ENCODE measurements at regions not wholly inside any gene's neighbourhood (a gene's known extent, or its start where the extent isn't known, plus 50 kb on each side); places are given as distances from the start of the nearest gene placed in this dataset.

DNA sequence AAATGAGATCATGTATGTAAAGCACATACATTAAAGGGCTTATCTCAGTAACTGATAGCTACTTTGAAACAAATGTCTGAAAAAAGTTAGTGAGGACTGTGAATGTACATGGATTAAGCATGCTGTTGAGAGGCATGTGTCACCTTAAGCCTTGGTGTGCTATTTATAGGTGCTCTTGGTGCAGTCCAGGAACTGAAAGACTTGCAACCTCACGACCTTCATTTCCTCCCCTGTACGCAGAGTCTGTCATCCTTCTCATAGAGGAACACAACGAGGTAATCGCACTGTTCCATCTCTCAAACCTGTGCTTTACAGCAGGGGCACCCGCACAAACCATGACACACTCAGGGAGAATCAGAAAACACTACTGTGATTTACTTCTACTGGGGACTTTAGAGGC lies 65.6 kb downstream of the UFM1 start:
- intact Hi-C loops (cut with DNase I), result no loop called here
- TF ChIP-seq, protein P1, sequence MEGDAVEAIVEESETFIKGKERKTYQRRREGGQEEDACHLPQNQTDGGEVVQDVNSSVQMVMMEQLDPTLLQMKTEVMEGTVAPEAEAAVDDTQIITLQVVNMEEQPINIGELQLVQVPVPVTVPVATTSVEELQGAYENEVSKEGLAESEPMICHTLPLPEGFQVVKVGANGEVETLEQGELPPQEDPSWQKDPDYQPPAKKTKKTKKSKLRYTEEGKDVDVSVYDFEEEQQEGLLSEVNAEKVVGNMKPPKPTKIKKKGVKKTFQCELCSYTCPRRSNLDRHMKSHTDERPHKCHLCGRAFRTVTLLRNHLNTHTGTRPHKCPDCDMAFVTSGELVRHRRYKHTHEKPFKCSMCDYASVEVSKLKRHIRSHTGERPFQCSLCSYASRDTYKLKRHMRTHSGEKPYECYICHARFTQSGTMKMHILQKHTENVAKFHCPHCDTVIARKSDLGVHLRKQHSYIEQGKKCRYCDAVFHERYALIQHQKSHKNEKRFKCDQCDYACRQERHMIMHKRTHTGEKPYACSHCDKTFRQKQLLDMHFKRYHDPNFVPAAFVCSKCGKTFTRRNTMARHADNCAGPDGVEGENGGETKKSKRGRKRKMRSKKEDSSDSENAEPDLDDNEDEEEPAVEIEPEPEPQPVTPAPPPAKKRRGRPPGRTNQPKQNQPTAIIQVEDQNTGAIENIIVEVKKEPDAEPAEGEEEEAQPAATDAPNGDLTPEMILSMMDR (IDR thresholded peaks at IDR 0.05), result no peak
- no peak for DNase-seq
- Histone ChIP-seq H3K36me3 (no peaks in the 10 kb centered on the region), H3K27me3 (no peaks in the 10 kb centered on the region), H3K9me3 (no peaks in the 10 kb centered on the region), H3K27ac (no peak overlapping the region), H3K4me3 (no peak overlapping the region), H3K4me1 (no peaks in the 10 kb centered on the region)
- peak; percentile 23 for ATAC-seq

- no peaks in the 10 kb centered on the region for H3K36me3 ChIP-seq
- intact Hi-C loops (cut with DNase I), result no loop called here
- H3K27me3 ChIP-seq, result no peaks in the 10 kb centered on the region
- no peak overlapping the region for H3K27ac ChIP-seq
- DNase-seq (no peak), ATAC-seq (no peak)
- no peaks in the 10 kb centered on the region for H3K9me3 ChIP-seq
- H3K4me1 ChIP-seq, result no peaks in the 10 kb centered on the region
- H3K4me3 ChIP-seq, result no peak overlapping the region
- TF ChIP-seq, protein P1 (IDR thresholded peaks at IDR 0.05), result no peak
Observed at GRCh38 chr13:38417241-38417640, 67.6 kb downstream of the UFM1 start.

GRCh38 chr13:38417727-38418126 lies 68.1 kb downstream of the UFM1 start:
- Histone ChIP-seq H3K4me3 (no peak overlapping the region), H3K27me3 (no peaks in the 10 kb centered on the region), H3K9me3 (no peaks in the 10 kb centered on the region), H3K36me3 (no peaks in the 10 kb centered on the region), H3K4me1 (no peaks in the 10 kb centered on the region), H3K27ac (no peak overlapping the region)
- no peak for DNase-seq
- peak; percentile 23 for ATAC-seq
- intact Hi-C loops (cut with DNase I), result no loop called here
- TF ChIP-seq, protein P1 (IDR thresholded peaks at IDR 0.05), result peak; percentile 7

GRCh38 chr13:38418286-38418685 lies 68.6 kb downstream of the UFM1 start:
- DNase-seq, result no peak
- TF ChIP-seq, protein P1 (IDR thresholded peaks at IDR 0.05), result no peak
- Histone ChIP-seq H3K4me1 (no peaks in the 10 kb centered on the region), H3K27me3 (no peaks in the 10 kb centered on the region), H3K27ac (no peak overlapping the region), H3K9me3 (no peaks in the 10 kb centered on the region), H3K4me3 (no peak overlapping the region), H3K36me3 (no peaks in the 10 kb centered on the region)
- intact Hi-C loops (cut with DNase I), result no loop called here
- no peak for ATAC-seq

DNA sequence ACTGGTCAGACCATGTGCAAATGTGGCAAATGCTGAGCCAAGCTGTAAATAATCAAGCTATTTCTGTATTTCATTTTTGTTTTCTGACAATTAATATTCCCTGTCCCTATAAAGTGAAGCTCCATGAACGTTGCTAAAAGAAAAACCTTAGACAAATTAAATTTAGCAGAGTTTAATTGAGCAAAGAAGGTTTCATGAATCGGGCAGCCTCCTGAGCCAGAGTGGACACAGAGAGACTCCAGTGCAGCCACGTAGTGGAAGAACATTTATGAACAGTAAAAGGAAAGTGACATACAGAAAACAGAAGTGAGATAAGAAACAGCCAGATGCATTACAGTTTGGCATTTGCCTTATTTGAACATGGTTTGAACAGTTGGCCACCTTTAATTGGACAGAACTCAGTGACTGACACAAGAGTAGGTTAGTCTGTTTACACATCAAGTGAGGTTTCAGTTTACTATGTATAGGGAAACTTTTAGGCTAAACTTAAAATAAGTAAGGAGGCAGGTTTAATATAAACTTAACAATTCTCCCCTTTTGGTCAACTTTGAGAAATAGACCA lies 69.7 kb downstream of the UFM1 start:
- H3K4me3 ChIP-seq, result no peak overlapping the region
- DNase-seq (no peak), ATAC-seq (no peak)
- intact Hi-C loops (cut with DNase I), result no loop called here
- no peaks in the 10 kb centered on the region for H3K36me3 ChIP-seq
- H3K27me3 ChIP-seq, result no peaks in the 10 kb centered on the region
- H3K9me3 ChIP-seq, result no peaks in the 10 kb centered on the region
- TF ChIP-seq, protein P1 (IDR thresholded peaks at IDR 0.05), result no peak
- H3K4me1 ChIP-seq, result no peaks in the 10 kb centered on the region
- H3K27ac ChIP-seq, result no peak overlapping the region
